ENCODE measurements at regions not wholly inside any gene's neighbourhood (a gene's known extent, or its start where the extent isn't known, plus 50 kb on each side); places are given as distances from the start of the nearest gene placed in this dataset.
A peak's percentile ranks its signal among the peaks of the same experiment; 100 is the strongest.

GRCh38 chr1:88168126-88168525 lies 515.9 kb upstream of the PKN2 start:
- H3K27ac ChIP-seq, result no peak overlapping the region
- TF ChIP-seq CTCF (conservative IDR thresholded peaks at IDR 0.05), result no peak
- no peak for TF ChIP-seq ZFX (IDR thresholded peaks at IDR 0.05)

- no peak overlapping the region for H3K27ac ChIP-seq
- TF ChIP-seq ZFX (IDR thresholded peaks at IDR 0.05) (no peak), CTCF (conservative IDR thresholded peaks at IDR 0.05) (no peak)
Observed at GRCh38 chr1:88169139-88169538, 514.9 kb upstream of the PKN2 start.

- TF ChIP-seq CTCF (conservative IDR thresholded peaks at IDR 0.05) (no peak), ZFX (IDR thresholded peaks at IDR 0.05) (no peak)
- H3K27ac ChIP-seq, result no peak overlapping the region
Observed at GRCh38 chr1:88169939-88170338, 514.1 kb upstream of the PKN2 start.

- H3K27ac ChIP-seq, result no peak overlapping the region
- TF ChIP-seq ZFX (IDR thresholded peaks at IDR 0.05) (no peak), CTCF (conservative IDR thresholded peaks at IDR 0.05) (no peak)
Observed at GRCh38 chr1:88175120-88175630, 508.9 kb upstream of the PKN2 start.

- no peak overlapping the region for H3K27ac ChIP-seq
- no peak for TF ChIP-seq CTCF (conservative IDR thresholded peaks at IDR 0.05)
- no peak for TF ChIP-seq ZFX (IDR thresholded peaks at IDR 0.05)
Observed at GRCh38 chr1:88175631-88176226, 508.3 kb upstream of the PKN2 start.

GRCh38 chr1:88179943-88180342 lies 504.1 kb upstream of the PKN2 start:
- no peak overlapping the region for H3K27ac ChIP-seq
- no peak for TF ChIP-seq ZFX (IDR thresholded peaks at IDR 0.05)
- TF ChIP-seq CTCF (conservative IDR thresholded peaks at IDR 0.05), result no peak

GRCh38 chr1:88180449-88181108 lies 503.5 kb upstream of the PKN2 start:
- no peak overlapping the region for H3K27ac ChIP-seq
- TF ChIP-seq CTCF (conservative IDR thresholded peaks at IDR 0.05), result peak; percentile 98
- TF ChIP-seq ZFX (IDR thresholded peaks at IDR 0.05), result no peak

Measured in C4-2B (cell line).